ENCODE measurements at regions not wholly inside any gene's neighbourhood (a gene's known extent, or its start where the extent isn't known, plus 50 kb on each side); places are given as distances from the start of the nearest gene placed in this dataset.

DNA sequence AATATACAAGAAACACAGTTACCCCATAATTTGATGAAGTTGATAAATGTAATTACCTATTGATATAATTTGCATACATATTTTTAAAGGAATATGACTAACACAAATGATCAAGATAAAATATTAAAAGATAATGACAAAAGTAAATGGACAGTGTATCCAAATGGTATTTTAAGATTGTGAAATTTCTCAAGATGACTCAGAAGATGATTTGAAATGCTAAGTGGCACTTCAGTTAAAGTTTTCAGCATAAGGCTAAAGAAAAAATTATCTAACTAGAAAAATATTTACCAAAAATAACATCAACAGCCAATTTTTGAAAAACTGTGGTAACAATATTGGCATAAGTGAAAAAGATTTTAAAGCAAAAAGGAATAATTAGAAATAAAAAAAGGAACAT is 248.4 kb upstream of the NDST4 start:
- no TSS peak for BruUV-seq (replicated peaks)
- Mint-ChIP-seq H3K9me3 (ENCODE audit: low read depth, unreplicated experiment) (no peaks in the 10 kb centered on the region), H3K36me3 (ENCODE audit: insufficient read depth, unreplicated experiment) (no peaks in the 10 kb centered on the region), H3K4me1 (ENCODE audit: low read depth, unreplicated experiment) (no peaks in the 10 kb centered on the region), H3K27me3 (ENCODE audit: unreplicated experiment) (no peaks in the 10 kb centered on the region), H3K27ac (ENCODE audit: unreplicated experiment) (no peak overlapping the region), H3K4me3 (ENCODE audit: low read depth, unreplicated experiment) (no peak overlapping the region)
- no peak for TF ChIP-seq CTCF (IDR thresholded peaks at IDR 0.05; ENCODE audit: unreplicated experiment)
- intact Hi-C loops (cut with micrococcal nuclease; ENCODE audit: unreplicated experiment), result no loop called here
- DNase-seq, result no peak
- CTCF ChIA-PET, result no interaction called here

- intact Hi-C loops (cut with micrococcal nuclease; ENCODE audit: unreplicated experiment), result no loop called here
- Mint-ChIP-seq H3K4me3 (ENCODE audit: low read depth, unreplicated experiment) (no peak overlapping the region), H3K9me3 (ENCODE audit: low read depth, unreplicated experiment) (no peaks in the 10 kb centered on the region), H3K27me3 (ENCODE audit: unreplicated experiment) (no peaks in the 10 kb centered on the region), H3K36me3 (ENCODE audit: insufficient read depth, unreplicated experiment) (no peaks in the 10 kb centered on the region), H3K4me1 (ENCODE audit: low read depth, unreplicated experiment) (no peaks in the 10 kb centered on the region), H3K27ac (ENCODE audit: unreplicated experiment) (no peak overlapping the region)
- TF ChIP-seq CTCF (IDR thresholded peaks at IDR 0.05; ENCODE audit: unreplicated experiment), result no peak
- DNase-seq, result no peak
- CTCF ChIA-PET, result no interaction called here
- BruUV-seq (replicated peaks), result no TSS peak
Observed at GRCh38 chr4:115360431-115360830, 247.0 kb upstream of the NDST4 start.

DNA sequence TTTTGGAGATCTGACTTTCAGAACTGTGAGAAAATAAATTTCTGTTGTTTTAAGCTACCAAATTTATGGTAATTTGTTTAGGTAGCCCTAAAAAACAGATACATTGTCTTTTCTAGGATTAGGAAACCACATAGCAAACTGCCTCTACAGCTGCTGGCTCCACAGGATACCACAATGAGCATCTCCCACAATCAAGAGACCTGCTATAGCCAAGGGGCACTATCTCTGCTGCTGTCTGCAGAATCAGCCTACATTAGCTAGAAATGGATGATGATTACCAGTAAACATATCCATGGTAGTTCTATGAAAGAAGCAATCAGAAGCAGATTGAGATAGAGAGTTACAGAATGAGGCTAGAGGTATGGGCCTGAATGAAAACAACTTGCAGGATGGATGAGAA is 244.4 kb upstream of the NDST4 start:
- Mint-ChIP-seq H3K4me3 (ENCODE audit: low read depth, unreplicated experiment) (no peak overlapping the region), H3K27me3 (ENCODE audit: unreplicated experiment) (no peaks in the 10 kb centered on the region), H3K4me1 (ENCODE audit: low read depth, unreplicated experiment) (no peaks in the 10 kb centered on the region), H3K9me3 (ENCODE audit: low read depth, unreplicated experiment) (peaks cover 4% of the 10 kb centered on the region), H3K36me3 (ENCODE audit: insufficient read depth, unreplicated experiment) (no peaks in the 10 kb centered on the region), H3K27ac (ENCODE audit: unreplicated experiment) (no peak overlapping the region)
- CTCF ChIA-PET, result no interaction called here
- DNase-seq, result no peak
- BruUV-seq (replicated peaks), result no TSS peak
- no peak for TF ChIP-seq CTCF (IDR thresholded peaks at IDR 0.05; ENCODE audit: unreplicated experiment)
- intact Hi-C loops (cut with micrococcal nuclease; ENCODE audit: unreplicated experiment), result no loop called here

DNA sequence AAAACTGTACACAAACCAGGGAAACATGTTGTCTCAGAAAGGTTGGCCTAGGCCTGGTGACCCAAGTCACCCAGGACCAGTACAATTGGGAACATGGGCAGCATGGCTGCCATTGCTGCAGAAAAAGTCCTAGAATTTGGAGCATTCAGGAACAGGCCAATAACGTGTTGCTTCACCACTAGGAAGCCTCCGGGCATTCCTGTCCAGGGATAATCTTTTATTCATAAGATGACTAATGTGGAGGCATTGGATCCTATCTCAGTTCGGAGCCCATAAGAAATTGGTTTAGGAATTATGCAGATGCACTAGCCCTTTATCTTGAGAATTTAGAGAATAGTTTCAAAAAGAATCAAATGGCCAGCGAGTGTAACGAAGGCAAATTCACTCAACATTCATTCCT is 242.8 kb upstream of the NDST4 start:
- Mint-ChIP-seq H3K4me3 (ENCODE audit: low read depth, unreplicated experiment) (no peak overlapping the region), H3K4me1 (ENCODE audit: low read depth, unreplicated experiment) (no peaks in the 10 kb centered on the region), H3K9me3 (ENCODE audit: low read depth, unreplicated experiment) (peaks cover 8% of the 10 kb centered on the region), H3K27ac (ENCODE audit: unreplicated experiment) (no peak overlapping the region), H3K36me3 (ENCODE audit: insufficient read depth, unreplicated experiment) (no peaks in the 10 kb centered on the region), H3K27me3 (ENCODE audit: unreplicated experiment) (no peaks in the 10 kb centered on the region)
- no peak for DNase-seq
- CTCF ChIA-PET, result no interaction called here
- intact Hi-C loops (cut with micrococcal nuclease; ENCODE audit: unreplicated experiment), result no loop called here
- BruUV-seq (replicated peaks), result no TSS peak
- TF ChIP-seq CTCF (IDR thresholded peaks at IDR 0.05; ENCODE audit: unreplicated experiment), result no peak

DNA sequence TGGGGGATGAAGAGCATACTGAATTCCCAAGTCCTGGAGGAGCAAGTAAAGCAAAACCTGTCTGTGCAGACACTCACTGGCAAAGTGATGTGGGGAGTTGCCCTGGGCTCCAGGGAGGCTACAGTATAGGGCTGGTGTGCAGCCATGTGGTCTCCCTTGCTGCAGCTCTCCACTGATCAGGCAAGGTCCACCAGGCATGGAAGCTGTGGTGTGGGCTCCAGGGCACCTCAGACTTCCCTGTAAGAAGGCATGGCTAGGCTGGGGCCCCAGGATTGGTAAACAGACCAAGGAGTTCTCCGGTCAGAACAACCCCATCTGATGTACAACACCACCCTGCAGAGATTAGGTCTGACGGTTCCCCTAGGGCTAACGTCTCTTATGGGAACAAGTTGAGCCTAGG is 241.9 kb upstream of the NDST4 start:
- H3K27ac Mint-ChIP-seq (ENCODE audit: unreplicated experiment), result no peak overlapping the region
- no peaks in the 10 kb centered on the region for H3K36me3 Mint-ChIP-seq (ENCODE audit: insufficient read depth, unreplicated experiment)
- no TSS peak for BruUV-seq (replicated peaks)
- TF ChIP-seq CTCF (IDR thresholded peaks at IDR 0.05; ENCODE audit: unreplicated experiment), result no peak
- no peaks in the 10 kb centered on the region for H3K27me3 Mint-ChIP-seq (ENCODE audit: unreplicated experiment)
- no peak overlapping the region for H3K4me3 Mint-ChIP-seq (ENCODE audit: low read depth, unreplicated experiment)
- CTCF ChIA-PET, result no interaction called here
- H3K4me1 Mint-ChIP-seq (ENCODE audit: low read depth, unreplicated experiment), result no peaks in the 10 kb centered on the region
- peaks cover 8% of the 10 kb centered on the region for H3K9me3 Mint-ChIP-seq (ENCODE audit: low read depth, unreplicated experiment)
- no peak for DNase-seq
- intact Hi-C loops (cut with micrococcal nuclease; ENCODE audit: unreplicated experiment), result no loop called here
